Prostate gland (tissue), 2 donors: ENCODE measurements at regions not wholly inside any gene's neighbourhood (a gene's known extent, or its start where the extent isn't known, plus 50 kb on each side); places are given as distances from the start of the nearest gene placed in this dataset.

Experiments used
- DNase-seq: peaks from one replicate; pipeline ENCODE4 v3.0.0-alpha.2; 2019; ENCODE audit warnings: low spot score
- H3K27ac ChIP-seq, 2 donors: fragments of 200-600 bp; sonication (generic); 2 replicates each; pipeline ENCODE4 v1.5.1; 2017 to 2019
- H3K27me3 ChIP-seq: fragments of 200-600 bp; sonication (generic); replicated peaks from 2 replicates; pipeline ENCODE4 v1.5.1; 2019; ENCODE audit not compliant: insufficient read depth
- H3K36me3 ChIP-seq, 2 donors: fragments of 200-600 bp; sonication (generic); 1 replicate in 1 of 2; 2 replicates in 1 of 2; pipeline versions ENCODE4 v1.5.1 to v1.8.1; 2017 to 2019
- H3K4me1 ChIP-seq: fragments of 200-600 bp; sonication (generic); replicated peaks from 2 replicates; pipeline ENCODE4 v1.5.1; 2019
- H3K4me3 ChIP-seq, 2 donors: fragments of 200-600 bp; sonication (generic); 2 replicates each; pipeline ENCODE4 v1.5.1; 2017 to 2019
- H3K9me3 ChIP-seq: fragments of 200-600 bp; sonication (generic); 2 replicates; pipeline ENCODE4 v1.5.1; 2017
- CTCF ChIP-seq, 4 experiments: fragments of 200-600 bp in 2 of 4; fragments of 450-650 bp in 2 of 4; sonication (generic) in 2 of 4; IDR thresholded peaks; 1 replicate in 3 of 4; 2 replicates in 1 of 4; pipeline ENCODE4 v1.5.1; 2016 to 2019; ENCODE audit warnings: antibody characterized with exemption in 4 of 4, mild to moderate bottlenecking in 2 of 4, moderate library complexity in 2 of 4
- POLR2A ChIP-seq: fragments of 450-650 bp; IDR thresholded peaks from one replicate; pipeline ENCODE4 v1.6.1; 2016; ENCODE audit warnings: antibody characterized with exemption, mild to moderate bottlenecking
- POLR2AphosphoS5 ChIP-seq: sonication (generic); formaldehyde crosslinking; IDR thresholded peaks from one replicate; pipeline ENCODE4 v1.6.1; 2017; ENCODE audit warnings: antibody characterized with exemption
- WGBS: methylation state at CpG from one replicate; pipeline ENCODE4 v1.1.5; 2018; 5-methylcytosine and 5-hydroxymethylcytosine counted together
- intact Hi-C: fragments of 100-400 bp; cut with DNase I; formaldehyde crosslinking; loops from one replicate; pipeline ENCODE4 v1.14.2; 2022

- intact Hi-C loops: no loop called here
- Histone ChIP-seq H3K9me3 (no peaks in the 10 kb centered on the region), H3K4me3 (no peak overlapping the region), H3K27ac (no peak overlapping the region), H3K36me3 (no peaks in the 10 kb centered on the region), H3K4me1 (no peaks in the 10 kb centered on the region), H3K27me3 (no peaks in the 10 kb centered on the region)
- 29% methylated on average over 2 of the region's 2 CpGs for WGBS
- no peak for TF ChIP-seq POLR2AphosphoS5
- TF ChIP-seq CTCF (IDR thresholded peaks at IDR 0.05): no peak
- no peak for TF ChIP-seq POLR2A
- DNase-seq: no peak
Measured at GRCh38 chr11:81574301-81574700, 1159.4 kb downstream of the FAM181B start.

- TF ChIP-seq POLR2A (no peak), CTCF (IDR thresholded peaks at IDR 0.05) (no peak), POLR2AphosphoS5 (no peak)
- H3K27ac ChIP-seq: no peak overlapping the region
- no peak overlapping the region for H3K4me3 ChIP-seq
- no peaks in the 10 kb centered on the region for H3K36me3 ChIP-seq
- H3K9me3 ChIP-seq: no peaks in the 10 kb centered on the region
- intact Hi-C loops: no loop called here
- H3K4me1 ChIP-seq: no peaks in the 10 kb centered on the region
- no peaks in the 10 kb centered on the region for H3K27me3 ChIP-seq
- 58% methylated on average over 1 of the region's 1 CpG for WGBS
- no peak for DNase-seq
Measured at GRCh38 chr11:81573367-81573766, 1160.3 kb downstream of the FAM181B start.

- H3K4me1 ChIP-seq: no peaks in the 10 kb centered on the region
- H3K4me3 ChIP-seq: no peak overlapping the region
- H3K27me3 ChIP-seq: no peaks in the 10 kb centered on the region
- intact Hi-C loops: no loop called here
- no peaks in the 10 kb centered on the region for H3K9me3 ChIP-seq
- TF ChIP-seq POLR2A: no peak
- no peak for TF ChIP-seq POLR2AphosphoS5
- TF ChIP-seq CTCF (IDR thresholded peaks at IDR 0.05): no peak
- no peaks in the 10 kb centered on the region for H3K36me3 ChIP-seq
- DNase-seq: no peak
- no peak overlapping the region for H3K27ac ChIP-seq
- 89% methylated on average over 2 of the region's 2 CpGs for WGBS
Measured at GRCh38 chr11:81570669-81571068, 1163.0 kb downstream of the FAM181B start.

- Histone ChIP-seq H3K27ac (no peak overlapping the region), H3K4me1 (no peaks in the 10 kb centered on the region), H3K4me3 (no peak overlapping the region), H3K27me3 (no peaks in the 10 kb centered on the region), H3K9me3 (no peaks in the 10 kb centered on the region), H3K36me3 (no peaks in the 10 kb centered on the region)
- DNase-seq: no peak
- TF ChIP-seq POLR2AphosphoS5: no peak
- no peak for TF ChIP-seq CTCF (IDR thresholded peaks at IDR 0.05)
- no peak for TF ChIP-seq POLR2A
- intact Hi-C loops: no loop called here
- WGBS: 34% methylated on average over 1 of the region's 1 CpG
Measured at GRCh38 chr11:81569999-81570398, 1163.7 kb downstream of the FAM181B start.

GRCh38 chr11:81568918-81569317 is 1164.7 kb downstream of the FAM181B start:
- Histone ChIP-seq H3K9me3 (no peaks in the 10 kb centered on the region), H3K4me1 (no peaks in the 10 kb centered on the region), H3K36me3 (no peaks in the 10 kb centered on the region), H3K4me3 (no peak overlapping the region), H3K27me3 (no peaks in the 10 kb centered on the region), H3K27ac (no peak overlapping the region)
- intact Hi-C loops: no loop called here
- TF ChIP-seq CTCF (IDR thresholded peaks at IDR 0.05): no peak
- TF ChIP-seq POLR2AphosphoS5: no peak
- no peak for DNase-seq
